Left ventricle myocardium inferior (tissue), 1 donor: ENCODE measurements at regions not wholly inside any gene's neighbourhood (a gene's known extent, or its start where the extent isn't known, plus 50 kb on each side); places are given as distances from the start of the nearest gene placed in this dataset.

Experiments used
- DNase-seq: peaks from one replicate; pipeline ENCODE4 v3.0.0-alpha.2; 2020
- H3K27ac ChIP-seq: fragments of 200-600 bp; replicated peaks from 2 replicates; pipeline ENCODE4 v1.8.0; 2021
- H3K27me3 ChIP-seq: fragments of 200-600 bp; 2 replicates; pipeline ENCODE4 v1.8.0; 2021; ENCODE audit warnings: low read depth
- H3K36me3 ChIP-seq: fragments of 200-600 bp; 2 replicates; pipeline ENCODE4 v1.8.0; 2021
- H3K4me1 ChIP-seq: fragments of 200-600 bp; 2 replicates; pipeline ENCODE4 v1.8.0; 2021
- H3K4me3 ChIP-seq: fragments of 200-600 bp; 2 replicates; pipeline ENCODE4 v1.8.0; 2021; ENCODE audit warnings: mild to moderate bottlenecking, moderate library complexity
- H3K9me3 ChIP-seq: fragments of 200-600 bp; replicated peaks from 2 replicates; pipeline ENCODE4 v1.8.0; 2021
- CTCF ChIP-seq: fragments of 200-600 bp; IDR thresholded peaks from 2 replicates; pipeline ENCODE4 v1.8.0; 2021; ENCODE audit warnings: antibody characterized with exemption, mild to moderate bottlenecking, borderline replicate concordance
- intact Hi-C: fragments of 100-400 bp; cut with micrococcal nuclease; formaldehyde crosslinking; loops from one replicate; pipeline ENCODE4 v1.11.0; 2022
- donor health status: DM: no; HTN: yes; CAD: no; lungs with severe emphysema.

GRCh38 chr6:79776076-79776475 lies 144.9 kb downstream of the SH3BGRL2 start:
- Histone ChIP-seq H3K4me3 (no peak overlapping the region), H3K4me1 (peaks cover 8% of the 10 kb centered on the region), H3K9me3 (no peaks in the 10 kb centered on the region), H3K27me3 (no peaks in the 10 kb centered on the region), H3K27ac (no peak overlapping the region), H3K36me3 (no peaks in the 10 kb centered on the region)
- no peak for DNase-seq
- intact Hi-C loops: loop anchor here (10.0 kb wide), 1 partner anchor 319 kb away; no protein-coding TSS in a partner anchor
- no peak for TF ChIP-seq CTCF

- no peak for DNase-seq
- no peak for TF ChIP-seq CTCF
- H3K27me3 ChIP-seq: no peaks in the 10 kb centered on the region
- H3K4me3 ChIP-seq: no peak overlapping the region
- peaks cover 8% of the 10 kb centered on the region for H3K4me1 ChIP-seq
- no peak overlapping the region for H3K27ac ChIP-seq
- H3K36me3 ChIP-seq: no peaks in the 10 kb centered on the region
- intact Hi-C loops: loop anchor here (10.0 kb wide), 1 partner anchor 320 kb away; no protein-coding TSS in a partner anchor
- no peaks in the 10 kb centered on the region for H3K9me3 ChIP-seq
Measured at GRCh38 chr6:79775222-79775621, 144.1 kb downstream of the SH3BGRL2 start.

- H3K4me3 ChIP-seq: no peak overlapping the region
- H3K27me3 ChIP-seq: peaks cover 5% of the 10 kb centered on the region
- intact Hi-C loops: no loop called here
- no peak for TF ChIP-seq CTCF
- H3K27ac ChIP-seq: no peak overlapping the region
- no peak for DNase-seq
- H3K36me3 ChIP-seq: no peaks in the 10 kb centered on the region
- peaks cover 28% of the 10 kb centered on the region for H3K9me3 ChIP-seq
- H3K4me1 ChIP-seq: no peaks in the 10 kb centered on the region
Measured at GRCh38 chr6:79764747-79765146, 133.6 kb downstream of the SH3BGRL2 start.

- intact Hi-C loops: no loop called here
- DNase-seq: no peak
- H3K36me3 ChIP-seq: no peaks in the 10 kb centered on the region
- H3K9me3 ChIP-seq: peaks cover 16% of the 10 kb centered on the region
- peaks cover 5% of the 10 kb centered on the region for H3K27me3 ChIP-seq
- no peak overlapping the region for H3K4me3 ChIP-seq
- no peaks in the 10 kb centered on the region for H3K4me1 ChIP-seq
- H3K27ac ChIP-seq: no peak overlapping the region
- no peak for TF ChIP-seq CTCF
Measured at GRCh38 chr6:79763301-79763700, 132.2 kb downstream of the SH3BGRL2 start.

GRCh38 chr6:79762370-79762769 lies 131.2 kb downstream of the SH3BGRL2 start:
- TF ChIP-seq CTCF: no peak
- H3K27me3 ChIP-seq: peaks cover 5% of the 10 kb centered on the region

GRCh38 chr6:79756496-79756895 lies 125.4 kb downstream of the SH3BGRL2 start:
- H3K4me3 ChIP-seq: no peak overlapping the region
- intact Hi-C loops: no loop called here
- no peaks in the 10 kb centered on the region for H3K4me1 ChIP-seq
- TF ChIP-seq CTCF: no peak
- DNase-seq: no peak
- no peaks in the 10 kb centered on the region for H3K9me3 ChIP-seq
- H3K27me3 ChIP-seq: peaks cover 4% of the 10 kb centered on the region
- no peaks in the 10 kb centered on the region for H3K36me3 ChIP-seq
- no peak overlapping the region for H3K27ac ChIP-seq

More at GRCh38 chr6:79762370-79762769, 131.2 kb downstream of the SH3BGRL2 start:
- no peak for DNase-seq
- peaks cover 14% of the 10 kb centered on the region for H3K9me3 ChIP-seq
- no peaks in the 10 kb centered on the region for H3K4me1 ChIP-seq
- H3K4me3 ChIP-seq: no peak overlapping the region
- no peak overlapping the region for H3K27ac ChIP-seq
- H3K36me3 ChIP-seq: no peaks in the 10 kb centered on the region
- intact Hi-C loops: no loop called here
